HepG2 (cell line): ENCODE measurements at regions not wholly inside any gene's neighbourhood (a gene's known extent, or its start where the extent isn't known, plus 50 kb on each side); places are given as distances from the start of the nearest gene placed in this dataset.

Experiments used
- ARID5B ChIP-seq: IDR thresholded peaks from 2 replicates; pipeline ENCODE4 v1.4.0; 2020; ENCODE audit warnings: mild to moderate bottlenecking, missing genetic modification reagents
- ASH2L ChIP-seq: fragments of 300-600, 200-600 bp; sonication (generic); IDR thresholded peaks from 2 replicates; pipeline ENCODE4 v1.7.0; 2017; ENCODE audit warnings: low read depth, mild to moderate bottlenecking, moderate library complexity, mixed read lengths, low read length; ENCODE audit not compliant: insufficient read length
- PAXIP1 ChIP-seq: sonication (generic); formaldehyde crosslinking; conservative IDR thresholded peaks from 2 replicates; pipeline ENCODE4 v1.4.0; 2020; ENCODE audit warnings: mild to moderate bottlenecking, missing genetic modification reagents, moderate library complexity
- PHB2 ChIP-seq: fragments of 450-650 bp; IDR thresholded peaks from 2 replicates; pipeline ENCODE4 v1.6.1; 2018; ENCODE audit not compliant: partially characterized antibody
- SNRNP70 ChIP-seq: fragments of 200-400 bp; formaldehyde crosslinking; IDR thresholded peaks from 2 replicates; pipeline ENCODE4 v1.6.1; 2017; ENCODE audit warnings: mild to moderate bottlenecking, low read depth, low read length, moderate library complexity
- SOX5 ChIP-seq: IDR thresholded peaks from 2 replicates; pipeline ENCODE4 v1.6.1; 2016; ENCODE audit warnings: borderline replicate concordance
- SOX6 ChIP-seq, 2 experiments: fragments of 450-650 bp in 1 of 2; sonication (generic) in 1 of 2; formaldehyde crosslinking in 1 of 2; IDR thresholded peaks; 2 replicates each; pipeline versions ENCODE4 v1.4.0 to v1.6.1; 2017 to 2020; ENCODE audit warnings: antibody characterized with exemption in 1 of 2, mild to moderate bottlenecking in 1 of 2, missing genetic modification reagents in 1 of 2
- TRIM24 ChIP-seq: sonication (generic); formaldehyde crosslinking; IDR thresholded peaks from 2 replicates; pipeline ENCODE4 v1.8.0; 2022; ENCODE audit warnings: mild to moderate bottlenecking, missing genetic modification reagents
- ZMYM2 ChIP-seq: sonication (generic); formaldehyde crosslinking; IDR thresholded peaks from 2 replicates; pipeline ENCODE4 v1.8.0; 2022; ENCODE audit warnings: mild to moderate bottlenecking, missing genetic modification reagents
- ZNF264 ChIP-seq: sonication (generic); formaldehyde crosslinking; IDR thresholded peaks from 2 replicates; pipeline ENCODE4 v1.4.0; 2020; ENCODE audit warnings: missing genetic modification reagents
- ZNF317 ChIP-seq: sonication (generic); formaldehyde crosslinking; IDR thresholded peaks from 2 replicates; pipeline ENCODE4 v1.5.0; 2020; ENCODE audit warnings: mild to moderate bottlenecking, missing genetic modification reagents
- ZNF713 ChIP-seq: sonication (generic); formaldehyde crosslinking; IDR thresholded peaks from 2 replicates; pipeline ENCODE4 v1.4.0; 2020; ENCODE audit warnings: mild to moderate bottlenecking, missing genetic modification reagents
- ZSCAN5A ChIP-seq: sonication (generic); formaldehyde crosslinking; IDR thresholded peaks from 2 replicates; pipeline ENCODE4 v1.8.0; 2022; ENCODE audit warnings: mild to moderate bottlenecking, missing genetic modification reagents, borderline replicate concordance

- 0 out of 2 replicates have a peak, but pooled peaks have one; percentile 32 for TF ChIP-seq ARID5B (CRISPR knock-in tag)
- no peak for TF ChIP-seq SNRNP70
- peak; percentile 7; the same call in 1 of the 2 replicates for TF ChIP-seq SOX5 (CRISPR knock-in tag)
- TF ChIP-seq ZNF317: peak; percentile 51
- 0 out of 2 replicates have a peak, but pooled peaks have one; percentile 44 for TF ChIP-seq ZNF264
- TF ChIP-seq PHB2: no peak
- TF ChIP-seq PAXIP1 (CRISPR knock-in tag): 0 out of 2 replicates have a peak, but pooled peaks have one; percentile 41
- TF ChIP-seq ZNF713: no peak
- TF ChIP-seq SOX6 (IDR thresholded peaks at IDR 0.05): no peak
- TF ChIP-seq SOX6 (CRISPR knock-in tag; IDR thresholded peaks at IDR 0.05): peak; percentile 52
- TF ChIP-seq TRIM24 (CRISPR knock-in tag): no peak
- peak; percentile 99; the same call in 1 of the 2 replicates for TF ChIP-seq ZSCAN5A (CRISPR knock-in tag)
- peak; percentile 38 for TF ChIP-seq ASH2L
- TF ChIP-seq ZMYM2: 0 out of 2 replicates have a peak, but pooled peaks have one; percentile 24
These were observed 56.3 kb upstream of the ITGA1 start (continued) for GRCh38 chr5:52731274-52732027.
